ENCODE measurements at regions not wholly inside any gene's neighbourhood (a gene's known extent, or its start where the extent isn't known, plus 50 kb on each side); places are given as distances from the start of the nearest gene placed in this dataset.

DNA sequence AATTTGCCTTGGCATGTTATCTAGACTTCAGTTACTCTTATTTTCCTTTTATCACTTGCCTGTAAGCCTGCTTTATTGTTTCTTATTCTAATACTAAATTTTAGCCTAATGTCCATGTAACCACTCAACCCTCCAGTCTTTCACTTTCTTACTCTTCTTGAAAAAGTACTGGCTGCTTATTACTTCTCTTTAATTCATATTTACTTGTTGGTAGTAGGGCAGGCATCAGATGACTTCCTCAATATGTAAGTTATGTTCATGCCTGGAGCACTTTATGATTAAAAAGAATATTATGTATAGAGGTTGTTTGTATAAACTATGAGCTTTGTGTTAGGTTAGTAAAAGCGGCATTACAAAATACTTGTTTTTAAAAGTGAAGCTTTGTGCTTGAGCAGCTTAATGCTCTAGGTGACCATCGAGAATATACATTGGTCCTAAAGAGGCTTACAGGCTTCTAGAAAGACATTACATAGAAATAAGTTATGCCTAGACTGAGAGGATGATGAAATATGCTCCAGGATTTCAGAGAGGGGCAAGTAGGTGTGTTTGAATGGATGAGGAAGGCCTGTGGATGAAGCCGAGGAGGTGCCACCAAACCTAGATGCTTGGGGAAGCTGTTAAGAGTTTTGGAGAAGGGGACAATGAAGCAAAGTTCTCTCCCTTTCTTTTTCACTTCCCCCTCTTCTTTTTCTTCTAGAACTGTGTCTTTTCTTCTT, 207.1 kb upstream of the HDAC9 start:
- intact Hi-C loops (cut with DNase I), result no loop called here
- ATAC-seq (no peak), DNase-seq (ENCODE audit: missing footprints) (no peak)

DNA sequence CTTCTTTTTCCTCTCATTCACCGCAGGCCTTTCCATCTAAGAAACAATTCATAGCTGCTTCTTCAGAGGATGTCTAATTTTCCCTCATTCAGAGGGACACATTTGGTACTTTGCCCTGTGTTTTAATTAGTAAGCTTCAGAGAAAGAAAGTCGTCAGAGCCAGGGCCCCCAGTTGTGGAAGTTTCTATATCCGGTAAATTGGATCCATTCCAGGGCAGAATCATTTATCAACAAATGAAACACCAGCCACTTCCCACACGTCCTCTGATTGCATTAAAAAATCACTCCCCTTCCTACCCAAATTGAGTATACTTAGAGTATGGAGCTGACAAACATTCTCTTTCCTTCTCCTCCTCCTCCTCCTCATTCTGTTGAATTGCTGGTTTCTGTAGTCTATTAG, 205.8 kb upstream of the HDAC9 start:
- intact Hi-C loops (cut with DNase I), result no loop called here

DNA sequence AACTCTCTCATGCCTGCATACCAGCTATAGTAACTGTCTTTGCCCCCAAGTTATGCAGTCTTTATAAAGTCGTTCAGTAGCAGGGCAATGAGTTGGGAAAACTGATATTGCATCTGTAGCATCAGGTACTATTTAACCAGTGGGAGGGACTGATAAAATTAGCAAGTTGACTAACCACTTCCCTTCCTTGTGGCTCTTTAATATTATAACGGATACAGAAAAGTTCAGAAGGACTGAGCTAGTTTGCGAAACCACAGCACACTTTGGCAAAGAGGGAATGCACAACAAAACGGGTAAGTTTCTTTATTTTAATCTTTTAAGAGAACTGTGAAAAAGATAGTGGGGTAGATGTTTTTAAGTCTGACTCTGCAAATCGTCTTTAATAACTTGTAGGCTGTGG, 205.3 kb upstream of the HDAC9 start:
- intact Hi-C loops (cut with DNase I), result no loop called here
- no peak for ATAC-seq
- no peak for DNase-seq (ENCODE audit: missing footprints)

More for the DNA sequence above, 205.8 kb upstream of the HDAC9 start:
- DNase-seq (ENCODE audit: missing footprints) (no peak), ATAC-seq (no peak)

DNA sequence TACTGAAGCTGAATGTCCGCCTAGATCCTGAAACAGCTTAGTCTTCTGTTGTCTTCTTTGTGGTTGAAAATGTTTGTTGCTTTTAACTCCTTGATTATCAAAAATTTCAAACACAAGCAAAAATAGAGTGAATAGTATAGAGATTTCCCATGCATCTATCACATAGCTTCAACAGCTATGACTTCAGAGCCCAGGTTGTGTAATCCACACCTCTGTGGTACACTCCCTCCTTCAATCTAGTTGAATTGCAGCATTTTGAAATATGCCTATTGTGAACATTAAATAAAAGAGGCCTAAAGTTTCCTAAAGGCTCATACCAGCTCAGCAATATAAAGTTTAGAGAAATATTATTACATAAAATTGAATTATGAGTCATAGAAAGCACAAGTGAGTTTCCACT, 204.7 kb upstream of the HDAC9 start:
- DNase-seq (ENCODE audit: missing footprints) (no peak), ATAC-seq (no peak)
- intact Hi-C loops (cut with DNase I), result no loop called here

DNA sequence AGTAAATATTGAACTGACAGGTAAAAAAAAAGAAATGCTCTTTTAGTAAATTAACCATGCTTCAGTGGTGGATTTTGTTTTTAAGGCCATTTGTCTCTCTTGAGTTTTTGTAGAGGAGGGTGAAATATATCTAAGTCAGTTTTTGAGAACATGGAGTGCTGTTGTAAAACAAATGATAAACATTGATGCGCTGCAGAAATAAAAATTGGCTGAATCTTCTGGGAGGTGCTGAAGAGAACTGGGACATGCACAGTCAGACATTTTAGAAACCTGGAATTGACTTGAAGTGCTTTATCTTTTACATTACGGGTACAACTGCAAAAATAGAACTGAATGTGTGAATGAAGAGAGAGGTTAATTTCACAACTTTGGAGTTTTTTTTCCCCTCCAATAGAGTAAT, 203.0 kb upstream of the HDAC9 start:
- ATAC-seq (peak; percentile 31), DNase-seq (ENCODE audit: missing footprints) (no peak)
- intact Hi-C loops (cut with DNase I), result no loop called here

DNA sequence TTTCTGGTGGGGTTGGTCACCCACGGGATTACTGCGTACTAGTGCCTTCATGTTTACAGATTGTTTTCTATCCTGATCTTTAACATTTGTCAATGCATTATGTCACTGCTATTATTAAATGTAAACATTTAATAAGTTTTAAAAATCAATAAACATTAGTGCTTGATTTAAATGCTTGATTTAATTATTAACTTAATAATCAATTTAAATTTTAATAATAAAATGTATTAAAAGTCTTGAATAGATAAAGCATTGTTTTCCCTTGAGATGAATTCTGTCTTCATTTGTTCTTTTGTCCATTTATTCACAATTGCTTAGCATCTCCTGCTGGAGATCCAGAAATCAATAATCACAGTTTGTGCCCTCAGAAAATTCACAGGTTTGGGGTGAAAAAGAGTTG, 201.8 kb upstream of the HDAC9 start:
- intact Hi-C loops (cut with DNase I), result no loop called here
- ATAC-seq (no peak), DNase-seq (ENCODE audit: missing footprints) (no peak)

DNA sequence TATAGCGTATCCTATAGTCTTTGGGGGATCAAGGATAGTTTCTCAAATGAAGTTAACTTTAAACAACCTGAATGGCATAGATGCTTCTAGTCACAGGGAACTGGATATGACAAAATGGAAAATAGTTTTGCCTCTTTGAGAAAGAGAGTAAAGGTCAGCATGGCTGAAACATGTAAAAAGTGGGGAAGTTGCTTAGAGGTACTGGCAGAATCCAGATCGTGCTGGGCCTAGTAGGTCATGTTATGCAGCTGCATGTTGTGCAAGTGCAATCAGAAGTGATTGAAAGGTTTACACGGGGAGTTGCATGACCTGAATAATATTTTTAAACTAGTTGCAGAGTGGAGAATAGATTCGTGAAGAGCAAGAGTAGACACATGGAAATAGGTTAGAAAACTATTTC, 201.1 kb upstream of the HDAC9 start:
- intact Hi-C loops (cut with DNase I), result no loop called here
- ATAC-seq (no peak), DNase-seq (ENCODE audit: missing footprints) (no peak)

DNA sequence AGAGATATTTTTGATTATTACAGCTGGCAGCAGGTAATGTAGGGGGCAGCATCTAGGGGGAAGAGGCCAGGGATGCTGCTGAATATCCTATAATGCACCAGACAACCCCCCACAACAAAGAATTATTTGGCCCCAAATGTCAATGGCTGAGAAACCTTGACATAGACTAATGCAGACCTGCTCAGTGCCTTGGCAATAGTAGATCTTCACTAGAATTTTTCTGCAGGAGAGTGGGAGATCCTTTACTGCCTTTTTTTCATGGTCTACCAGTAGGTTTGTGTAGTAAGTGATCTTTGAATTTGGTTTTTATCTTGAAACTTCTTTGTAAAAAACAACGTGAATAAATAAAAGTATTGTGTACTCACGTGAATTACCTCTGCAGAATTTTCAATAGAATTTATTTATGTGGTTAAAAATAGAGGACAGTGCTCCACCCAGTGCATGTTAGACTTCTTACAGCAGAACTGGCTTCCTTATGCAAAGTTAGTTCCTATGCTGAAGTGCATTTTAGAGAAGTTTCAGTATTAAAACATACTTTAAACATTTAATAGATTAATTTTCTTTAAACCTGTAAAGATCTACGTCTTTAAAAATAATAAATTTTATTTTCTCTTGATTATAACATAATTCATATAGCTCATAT, 199.6 kb upstream of the HDAC9 start:
- ATAC-seq (no peak), DNase-seq (ENCODE audit: missing footprints) (no peak)
- intact Hi-C loops (cut with DNase I), result no loop called here

DNA sequence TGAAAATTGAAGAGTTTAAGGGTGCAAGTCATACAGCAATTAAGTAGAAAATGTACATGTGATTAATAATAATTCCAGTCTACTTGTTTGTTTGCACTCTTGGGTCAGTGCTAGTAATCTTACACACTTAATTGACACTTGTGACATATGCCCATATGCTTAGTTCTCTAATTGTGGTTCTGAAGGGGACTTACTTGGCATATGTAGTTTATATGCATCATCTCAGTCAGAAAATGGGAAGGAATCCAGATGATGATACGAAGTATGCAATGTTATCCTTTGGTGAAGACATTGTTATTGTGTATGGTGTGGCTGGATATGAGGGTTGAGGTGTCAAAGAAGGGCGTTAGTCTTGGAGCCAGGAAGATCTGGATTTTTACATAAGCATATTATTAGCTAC, 193.5 kb upstream of the HDAC9 start:
- no peak for DNase-seq (ENCODE audit: missing footprints)

DNA sequence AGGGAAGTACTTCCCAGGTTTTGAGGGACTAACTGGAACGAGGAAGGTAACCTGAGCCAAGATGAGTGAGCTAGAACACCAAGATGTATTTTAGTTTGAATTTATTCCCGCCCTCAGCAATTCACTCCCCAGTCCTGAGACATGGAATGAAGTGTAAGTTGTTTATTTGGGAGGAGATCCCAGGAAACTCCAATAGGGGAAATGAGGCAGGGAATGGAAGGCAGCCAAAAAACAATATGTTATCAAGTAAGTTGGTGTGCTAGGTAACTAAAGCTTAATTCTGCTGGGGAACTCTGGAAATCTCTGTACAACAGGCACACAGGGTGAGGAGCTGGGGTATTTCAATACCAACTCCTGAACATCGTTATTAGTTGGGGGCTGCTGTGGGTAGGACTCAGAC, 189.7 kb upstream of the HDAC9 start:
- DNase-seq (ENCODE audit: missing footprints) (no peak), ATAC-seq (no peak)
- intact Hi-C loops (cut with DNase I), result no loop called here

More for the DNA sequence above, 193.5 kb upstream of the HDAC9 start:
- ATAC-seq, result no peak
- intact Hi-C loops (cut with DNase I), result no loop called here

DNA sequence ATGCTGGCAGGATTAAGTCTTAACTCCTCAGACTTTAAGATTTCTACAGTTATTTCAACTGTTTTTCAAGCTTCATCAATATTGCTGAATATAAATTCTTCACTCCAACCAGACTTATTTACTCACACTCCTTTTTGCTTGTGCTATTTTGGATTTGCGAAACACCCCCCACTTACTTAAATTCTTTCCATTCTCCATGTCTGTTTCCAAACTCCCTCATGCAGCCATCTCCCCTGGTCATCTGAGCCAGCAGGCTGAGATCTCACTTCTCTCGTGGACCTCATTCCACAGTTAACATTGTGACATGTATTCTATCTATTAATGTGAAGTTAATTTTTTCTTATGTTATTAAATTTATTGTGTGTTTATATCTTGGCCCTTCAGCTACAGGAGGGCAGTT, 188.9 kb upstream of the HDAC9 start:
- ATAC-seq, result no peak

DNA sequence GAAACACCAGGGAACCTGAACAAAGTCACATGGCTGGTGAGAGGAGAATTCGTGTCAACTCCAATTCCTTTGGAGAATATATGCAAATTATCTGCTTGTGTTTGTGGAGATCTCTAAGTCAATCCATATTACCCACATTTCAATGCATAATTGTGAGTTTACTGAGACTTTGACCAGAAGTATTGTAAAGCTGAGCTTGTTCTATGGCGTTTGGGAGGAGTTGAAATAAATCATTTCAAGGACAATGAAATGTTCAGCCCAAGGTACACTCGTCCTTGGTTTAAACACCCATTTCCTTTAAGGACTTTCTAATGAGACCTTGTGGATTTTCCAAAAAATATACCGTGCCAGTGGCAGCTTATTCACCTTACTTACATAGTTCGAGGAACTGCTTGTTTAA, 186.6 kb upstream of the HDAC9 start:
- DNase-seq (ENCODE audit: missing footprints), result no peak
- intact Hi-C loops (cut with DNase I), result no loop called here
- ATAC-seq, result no peak

More for the DNA sequence above, 188.9 kb upstream of the HDAC9 start:
- DNase-seq (ENCODE audit: missing footprints), result no peak
- intact Hi-C loops (cut with DNase I), result no loop called here

DNA sequence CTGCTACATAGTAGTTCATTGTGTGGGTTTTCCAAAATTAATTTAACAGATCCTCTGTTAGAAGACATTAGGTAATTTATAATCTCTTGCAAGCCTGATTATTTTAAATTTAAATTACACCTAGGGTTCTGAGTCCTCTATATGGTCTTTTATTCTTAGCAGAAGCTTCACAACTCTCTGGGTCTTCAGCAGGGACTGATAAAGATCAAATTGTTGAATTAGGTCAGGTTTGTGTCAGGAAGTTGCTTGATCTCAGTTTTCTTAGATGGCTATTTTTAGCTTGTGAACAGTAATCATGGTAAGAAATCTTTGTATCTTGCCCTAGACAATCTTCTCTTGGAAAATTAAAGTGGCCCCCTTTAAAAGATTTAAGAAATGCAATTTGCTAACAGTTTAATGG, 183.1 kb upstream of the HDAC9 start:
- intact Hi-C loops (cut with DNase I), result no loop called here
- DNase-seq (ENCODE audit: missing footprints) (no peak), ATAC-seq (no peak)

DNA sequence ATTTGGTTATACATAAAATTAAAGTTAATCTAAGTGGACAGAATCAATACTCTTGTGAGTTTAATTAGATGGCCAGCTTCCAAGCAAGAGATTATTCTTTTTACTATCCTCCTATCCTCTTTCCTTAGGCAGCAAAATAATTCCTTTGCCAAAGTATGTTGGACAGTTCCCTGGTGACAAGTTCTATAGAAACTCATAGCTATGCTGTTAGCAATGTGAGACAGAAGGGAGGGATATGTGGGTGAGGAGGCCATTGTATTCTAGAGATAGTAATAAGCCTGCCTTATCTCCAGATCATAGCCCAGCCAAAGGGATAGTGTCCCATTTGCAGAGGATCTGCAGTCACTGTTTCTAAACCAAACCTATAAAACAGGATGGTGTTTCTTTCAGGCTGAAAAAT, 181.6 kb upstream of the HDAC9 start:
- intact Hi-C loops (cut with DNase I), result no loop called here
- ATAC-seq (no peak), DNase-seq (ENCODE audit: missing footprints) (no peak)

DNA sequence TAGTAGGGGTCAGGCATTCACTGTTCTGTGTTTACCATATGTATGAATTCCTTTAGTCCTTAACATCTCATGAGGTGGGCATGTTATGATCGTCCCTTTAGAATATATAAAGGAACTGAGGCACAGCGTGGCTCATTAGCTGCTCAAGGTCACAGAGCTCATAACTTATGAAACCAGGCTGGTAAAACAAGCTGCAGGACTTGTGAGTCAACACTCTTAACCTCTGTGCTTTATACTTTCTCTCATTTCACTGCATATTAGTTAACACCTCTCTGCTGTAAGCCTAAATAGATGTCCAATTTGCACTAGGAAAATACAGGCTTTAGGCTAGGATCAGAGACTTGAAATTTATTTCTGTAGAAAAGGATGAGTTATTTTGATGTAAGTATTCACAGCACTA, 180.3 kb upstream of the HDAC9 start:
- DNase-seq (ENCODE audit: missing footprints) (no peak), ATAC-seq (no peak)
- intact Hi-C loops (cut with DNase I), result no loop called here

DNA sequence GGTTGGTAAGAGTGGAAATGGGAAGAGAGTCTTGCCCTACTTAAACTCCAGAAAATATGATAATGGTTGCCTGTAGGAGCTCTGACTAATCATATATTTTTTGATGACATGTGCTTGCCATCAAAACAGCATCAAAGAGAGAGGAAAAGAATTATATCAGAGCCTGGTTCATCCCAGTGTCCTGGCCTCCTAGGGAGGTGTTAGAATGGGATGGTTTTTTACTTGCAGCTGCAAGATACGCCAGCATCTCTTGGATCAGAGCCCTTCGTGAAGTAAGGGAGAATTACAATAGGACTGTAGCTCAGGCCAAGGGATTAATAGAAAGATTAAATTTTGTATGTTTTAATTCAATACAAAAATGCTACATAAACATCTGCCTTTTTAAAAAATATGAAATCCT, 177.6 kb upstream of the HDAC9 start:
- DNase-seq (ENCODE audit: missing footprints), result no peak
- intact Hi-C loops (cut with DNase I), result no loop called here
- ATAC-seq, result no peak

DNA sequence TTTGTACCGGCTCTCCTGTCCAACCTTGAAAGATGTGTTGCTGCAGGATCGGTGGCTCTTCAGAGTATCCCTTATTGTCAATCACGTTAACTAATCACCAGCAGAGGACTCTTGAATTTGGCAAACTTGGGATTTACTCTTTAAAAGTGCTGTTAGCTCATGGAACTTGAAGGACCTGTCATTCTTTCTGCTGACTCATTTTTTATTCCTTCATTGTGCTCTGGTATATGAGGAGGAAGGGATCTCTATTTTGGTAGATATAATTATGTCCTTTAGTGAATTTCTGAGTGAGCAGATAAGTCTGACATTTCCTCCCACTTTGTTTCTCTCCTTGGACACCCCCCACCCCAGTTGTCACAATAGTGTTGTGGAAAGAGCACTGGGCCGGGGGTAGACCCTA, 175.1 kb upstream of the HDAC9 start:
- intact Hi-C loops (cut with DNase I), result loop anchor here (10.0 kb wide), 1 partner anchor 326 kb away; no protein-coding TSS in a partner anchor
- ATAC-seq (no peak), DNase-seq (ENCODE audit: missing footprints) (no peak)

DNA sequence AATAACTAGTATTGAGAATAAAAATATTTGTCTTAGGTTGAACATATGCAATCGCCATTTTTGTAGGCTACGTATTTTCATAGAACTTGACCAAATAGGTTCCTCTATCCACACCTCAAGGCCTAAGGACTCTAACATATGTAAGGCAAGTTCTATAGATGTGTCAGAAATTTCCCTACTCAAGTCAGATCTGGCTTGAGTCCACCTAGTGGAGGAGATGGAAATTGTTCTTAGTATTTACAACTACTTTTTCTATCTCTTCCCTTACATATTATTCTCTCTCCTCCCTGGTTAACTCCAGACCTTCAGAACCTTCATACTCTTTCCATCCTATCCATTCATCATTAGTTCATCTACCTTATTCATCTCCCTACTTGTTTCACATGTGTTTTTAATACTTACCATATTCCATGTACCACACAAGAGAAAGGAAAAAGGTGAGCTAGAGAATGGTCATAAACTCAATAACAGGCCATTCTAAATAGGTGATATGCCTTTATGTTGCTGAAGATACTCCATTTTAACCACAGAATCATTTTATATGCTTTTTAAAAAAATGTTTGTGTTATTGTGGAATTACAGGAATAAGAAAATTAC, 174.5 kb upstream of the HDAC9 start:
- DNase-seq (ENCODE audit: missing footprints) (no peak), ATAC-seq (no peak)
- intact Hi-C loops (cut with DNase I), result loop anchor here (10.0 kb wide), 1 partner anchor 326 kb away; no protein-coding TSS in a partner anchor

DNA sequence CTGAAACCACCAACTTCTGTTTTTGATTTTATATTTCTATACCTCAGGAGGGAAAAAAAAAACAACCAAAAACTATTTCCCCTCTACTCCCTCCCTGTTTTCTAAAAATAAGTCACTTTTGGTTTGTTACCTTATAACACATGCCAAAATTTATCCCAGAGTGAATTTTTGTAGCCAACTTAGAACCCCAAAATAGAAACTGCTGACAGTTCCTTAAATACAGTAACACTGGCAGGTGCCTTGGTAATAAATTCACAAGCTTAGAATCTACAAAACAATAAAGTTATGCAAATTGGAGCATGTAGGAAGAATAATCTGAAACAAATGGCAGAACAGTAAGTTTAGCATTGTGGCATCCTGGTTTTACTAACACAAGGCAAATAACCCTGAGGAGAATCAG, 165.0 kb upstream of the HDAC9 start:
- no peak for ATAC-seq
- intact Hi-C loops (cut with DNase I), result no loop called here
- DNase-seq (ENCODE audit: missing footprints), result no peak

DNA sequence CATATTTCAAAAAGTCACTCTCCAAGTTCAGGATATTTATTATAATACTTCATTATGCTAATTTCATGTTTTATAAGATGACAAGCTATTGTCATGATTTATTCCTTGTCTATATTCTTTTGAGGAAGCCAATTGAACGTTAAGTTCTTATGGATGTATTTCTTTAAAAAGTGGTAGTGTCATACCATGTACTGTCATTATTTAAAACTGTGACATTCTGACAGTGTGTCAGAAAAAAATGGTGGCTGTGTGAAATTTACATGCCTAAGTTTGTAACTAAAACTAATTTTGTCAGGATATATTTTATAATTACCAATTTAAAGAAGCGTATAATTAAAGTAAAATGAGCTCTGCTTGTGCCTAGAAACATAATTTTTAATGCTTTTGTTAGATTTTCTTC, 158.9 kb upstream of the HDAC9 start:
- ATAC-seq (no peak), DNase-seq (ENCODE audit: missing footprints) (no peak)
- intact Hi-C loops (cut with DNase I), result no loop called here

All from Right ventricle myocardium inferior (tissue), 1 donor.